Colonic mucosa (tissue), 4 donors: ENCODE measurements at regions not wholly inside any gene's neighbourhood (a gene's known extent, or its start where the extent isn't known, plus 50 kb on each side); places are given as distances from the start of the nearest gene placed in this dataset.

Source experiments
- DNase-seq: peaks from one replicate; pipeline ENCODE4 v3.0.0-alpha.2; 2020
- H3K27ac ChIP-seq: fragments of 200-600 bp; one replicate; pipeline ENCODE4 v1.8.0; 2021
- H3K27me3 ChIP-seq: fragments of 200-600 bp; one replicate; pipeline ENCODE4 v1.8.0; 2021
- H3K36me3 ChIP-seq: fragments of 200-600 bp; one replicate; pipeline ENCODE4 v1.8.0; 2021
- H3K4me1 ChIP-seq: fragments of 200-600 bp; one replicate; pipeline ENCODE4 v1.8.0; 2021; ENCODE audit warnings: mild to moderate bottlenecking
- H3K4me3 ChIP-seq: fragments of 200-600 bp; one replicate; pipeline ENCODE4 v1.8.0; 2021
- H3K9ac ChIP-seq, 2 donors: one replicate each; pipeline ENCODE4 v1.7.0; 2013; ENCODE audit warnings: control low read depth in 2 of 2, low read depth in 2 of 2, low read length in 2 of 2
- H3K9me3 ChIP-seq: fragments of 200-600 bp; one replicate; pipeline ENCODE4 v1.8.0; 2021
- intact Hi-C: fragments of 100-400 bp; cut with DNase I; formaldehyde crosslinking; loops from one replicate; pipeline ENCODE4 v1.14.1; 2022
- TF ChIP-seq, protein P1 (sequence below): fragments of 200-600 bp; IDR thresholded peaks from one replicate; pipeline ENCODE4 v1.8.0; 2022; ENCODE audit warnings: antibody characterized with exemption, mild to moderate bottlenecking
- donor health status: healthy.
- donor health status: DM: no; HTN: no; CAD: no.
- donor health status: DM: no; HTN: no; CAD: no.

DNA sequence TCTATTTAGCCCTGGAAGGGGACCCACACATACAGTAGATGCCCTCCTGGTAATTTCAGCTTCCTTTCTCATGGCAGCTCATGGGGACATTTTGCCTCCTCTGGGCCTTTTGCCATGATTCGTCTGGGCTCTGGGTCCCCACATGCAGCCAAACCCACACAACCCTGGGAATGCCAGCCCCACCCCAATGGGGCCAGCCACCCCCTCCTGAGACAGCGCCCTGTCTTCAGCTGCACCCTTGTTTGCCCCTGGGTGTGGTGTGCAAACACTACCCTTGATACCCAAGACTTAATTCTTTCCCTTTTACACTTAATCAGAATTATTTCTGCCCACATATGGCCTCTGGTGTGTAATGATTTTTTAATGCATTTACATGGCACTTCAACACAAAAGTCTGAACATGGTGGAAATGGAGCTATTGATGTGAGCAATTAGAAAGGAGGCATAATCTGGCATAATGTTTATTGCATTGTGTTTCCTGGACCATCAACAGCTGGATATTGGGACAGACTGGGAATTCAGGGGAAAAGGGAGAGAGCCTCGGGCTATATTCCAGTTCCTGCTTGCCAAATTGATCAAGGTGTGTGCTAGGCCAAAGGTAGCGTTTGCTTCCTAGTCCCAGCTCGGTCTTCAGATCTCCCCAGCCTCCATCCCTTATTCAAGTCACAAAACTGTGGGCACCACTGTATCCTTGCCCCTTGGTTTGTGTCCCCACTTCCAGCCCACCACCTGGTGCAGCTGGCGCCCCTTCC lies 85.0 kb upstream of the ANO1 start:
- H3K27me3 ChIP-seq, result no peaks in the 10 kb centered on the region
- no peaks in the 10 kb centered on the region for H3K9me3 ChIP-seq
- no peaks in the 10 kb centered on the region for H3K36me3 ChIP-seq
- H3K9ac ChIP-seq, result peak overlapping the region in 1 of 2 donors; percentile 22
- peaks cover 10% of the 10 kb centered on the region for H3K4me1 ChIP-seq
- intact Hi-C loops, result no loop called here
- TF ChIP-seq, protein P1, sequence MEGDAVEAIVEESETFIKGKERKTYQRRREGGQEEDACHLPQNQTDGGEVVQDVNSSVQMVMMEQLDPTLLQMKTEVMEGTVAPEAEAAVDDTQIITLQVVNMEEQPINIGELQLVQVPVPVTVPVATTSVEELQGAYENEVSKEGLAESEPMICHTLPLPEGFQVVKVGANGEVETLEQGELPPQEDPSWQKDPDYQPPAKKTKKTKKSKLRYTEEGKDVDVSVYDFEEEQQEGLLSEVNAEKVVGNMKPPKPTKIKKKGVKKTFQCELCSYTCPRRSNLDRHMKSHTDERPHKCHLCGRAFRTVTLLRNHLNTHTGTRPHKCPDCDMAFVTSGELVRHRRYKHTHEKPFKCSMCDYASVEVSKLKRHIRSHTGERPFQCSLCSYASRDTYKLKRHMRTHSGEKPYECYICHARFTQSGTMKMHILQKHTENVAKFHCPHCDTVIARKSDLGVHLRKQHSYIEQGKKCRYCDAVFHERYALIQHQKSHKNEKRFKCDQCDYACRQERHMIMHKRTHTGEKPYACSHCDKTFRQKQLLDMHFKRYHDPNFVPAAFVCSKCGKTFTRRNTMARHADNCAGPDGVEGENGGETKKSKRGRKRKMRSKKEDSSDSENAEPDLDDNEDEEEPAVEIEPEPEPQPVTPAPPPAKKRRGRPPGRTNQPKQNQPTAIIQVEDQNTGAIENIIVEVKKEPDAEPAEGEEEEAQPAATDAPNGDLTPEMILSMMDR, result no peak
- DNase-seq, result peak; percentile 66
- H3K27ac ChIP-seq, result peak overlapping the region; percentile 56
- no peak overlapping the region for H3K4me3 ChIP-seq

DNA sequence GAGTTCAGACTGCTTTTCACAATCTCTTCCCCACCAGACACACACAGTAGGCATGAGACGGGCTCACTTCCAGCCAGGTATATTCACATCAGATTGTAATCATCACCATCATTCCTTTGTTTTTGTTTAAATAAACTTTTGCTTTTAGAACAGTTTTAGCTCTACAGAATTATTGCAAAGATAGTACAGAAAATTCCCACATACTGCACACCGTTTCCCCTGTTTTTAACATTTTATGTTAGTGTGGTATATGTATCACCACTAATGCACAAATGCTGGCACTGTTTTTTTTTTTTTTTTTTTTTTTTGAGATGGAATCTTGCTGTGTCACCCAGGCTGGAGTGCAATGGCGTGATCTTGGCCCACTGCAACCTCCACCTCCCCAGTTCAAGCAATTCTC lies 83.3 kb upstream of the ANO1 start:
- H3K36me3 ChIP-seq, result no peaks in the 10 kb centered on the region
- H3K9me3 ChIP-seq, result no peaks in the 10 kb centered on the region
- H3K9ac ChIP-seq, result no peak overlapping the region
- TF ChIP-seq, protein P1, result no peak
- H3K27me3 ChIP-seq, result no peaks in the 10 kb centered on the region
- H3K27ac ChIP-seq, result no peak overlapping the region
- peaks cover 10% of the 10 kb centered on the region for H3K4me1 ChIP-seq
- intact Hi-C loops, result no loop called here
- no peak for DNase-seq
- H3K4me3 ChIP-seq, result no peak overlapping the region

GRCh38 chr11:69995697-69996096 lies 82.4 kb upstream of the ANO1 start:
- H3K9me3 ChIP-seq, result no peaks in the 10 kb centered on the region
- H3K4me1 ChIP-seq, result peaks cover 14% of the 10 kb centered on the region
- no peak overlapping the region for H3K27ac ChIP-seq
- intact Hi-C loops, result no loop called here
- TF ChIP-seq, protein P1, result no peak
- H3K9ac ChIP-seq, result no peak overlapping the region
- H3K36me3 ChIP-seq, result no peaks in the 10 kb centered on the region
- no peaks in the 10 kb centered on the region for H3K27me3 ChIP-seq
- no peak for DNase-seq
- no peak overlapping the region for H3K4me3 ChIP-seq

DNA sequence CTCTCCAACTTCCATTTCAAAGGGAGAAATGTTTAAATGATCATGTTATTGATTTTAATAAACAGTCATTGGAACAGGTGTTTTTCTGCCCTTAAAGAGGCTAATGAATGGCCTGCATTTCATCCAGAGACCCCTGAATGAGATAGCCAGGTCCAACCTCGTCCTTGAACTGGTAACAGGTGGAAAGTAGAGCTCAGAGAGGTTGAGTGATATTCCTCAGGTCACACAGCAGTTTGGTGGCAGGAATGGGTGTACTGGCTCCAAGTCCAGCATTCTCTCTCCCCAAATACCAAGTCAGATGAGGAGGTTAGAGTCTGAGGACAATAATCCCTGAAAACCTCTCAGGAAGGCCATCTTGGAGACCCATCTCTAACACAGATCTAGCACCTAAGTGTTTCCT lies 81.7 kb upstream of the ANO1 start:
- H3K27me3 ChIP-seq, result no peaks in the 10 kb centered on the region
- H3K9ac ChIP-seq, result no peak overlapping the region
- TF ChIP-seq, protein P1, result no peak
- H3K27ac ChIP-seq, result no peak overlapping the region
- no peak overlapping the region for H3K4me3 ChIP-seq
- H3K9me3 ChIP-seq, result no peaks in the 10 kb centered on the region
- no peak for DNase-seq
- no peaks in the 10 kb centered on the region for H3K36me3 ChIP-seq
- H3K4me1 ChIP-seq, result peaks cover 14% of the 10 kb centered on the region
- intact Hi-C loops, result no loop called here

- no peak overlapping the region for H3K27ac ChIP-seq
- H3K4me3 ChIP-seq, result no peak overlapping the region
- TF ChIP-seq, protein P1, result no peak
- no peaks in the 10 kb centered on the region for H3K27me3 ChIP-seq
- no peaks in the 10 kb centered on the region for H3K9me3 ChIP-seq
- no peak for DNase-seq
- intact Hi-C loops, result no loop called here
- H3K36me3 ChIP-seq, result no peaks in the 10 kb centered on the region
- H3K4me1 ChIP-seq, result peaks cover 14% of the 10 kb centered on the region
- no peak overlapping the region for H3K9ac ChIP-seq
Observed at GRCh38 chr11:69997352-69997751, 80.8 kb upstream of the ANO1 start.
